SU-DHL-6 (cell line): ENCODE measurements at regions not wholly inside any gene's neighbourhood (a gene's known extent, or its start where the extent isn't known, plus 50 kb on each side); places are given as distances from the start of the nearest gene placed in this dataset.

Source experiments
- CTCF ChIP-seq: fragments of 200-600 bp; sonication (generic); IDR thresholded peaks from one replicate; pipeline ENCODE4 v1.5.1; 2017; ENCODE audit warnings: antibody characterized with exemption, mild to moderate bottlenecking, low read length, moderate library complexity; ENCODE audit not compliant: insufficient read depth, poor library complexity, severe bottlenecking
- EZH2phosphoT487 ChIP-seq: fragments of 200-600 bp; sonication (generic), shearing (Covaris generic); conservative IDR thresholded peaks from 2 replicates; pipeline ENCODE4 v1.6.1; 2018; ENCODE audit warnings: mild to moderate bottlenecking, antibody characterized with exemption, low read length, moderate library complexity, mixed read lengths

- no peak for TF ChIP-seq CTCF
- TF ChIP-seq EZH2phosphoT487: no peak
These were observed 106.9 kb upstream of the OLFM3 start for GRCh38 chr1:102103646-102104045.
